Mesothelial cell of epicardium (in vitro differentiated cells): ENCODE measurements at regions not wholly inside any gene's neighbourhood (a gene's known extent, or its start where the extent isn't known, plus 50 kb on each side); places are given as distances from the start of the nearest gene placed in this dataset.

Experiments used
- DNase-seq, 2 experiments: peaks; one replicate each; pipeline ENCODE4 v3.0.0; 2021; ENCODE audit warnings: low spot score in 2 of 2; ENCODE audit not compliant: unreplicated experiment in 2 of 2
- H3K27ac Mint-ChIP-seq: 2 replicates; pipeline ENCODE4 v1.8.0; 2021; ENCODE audit warnings: mixed read lengths
- H3K27me3 Mint-ChIP-seq: 2 replicates; pipeline ENCODE4 v1.8.0; 2021; ENCODE audit warnings: low read depth, mixed read lengths
- H3K36me3 Mint-ChIP-seq: 2 replicates; pipeline ENCODE4 v1.8.0; 2021; ENCODE audit warnings: mixed read lengths
- H3K4me1 Mint-ChIP-seq: 2 replicates; pipeline ENCODE4 v1.8.0; 2021; ENCODE audit warnings: mixed read lengths
- H3K4me3 Mint-ChIP-seq: 2 replicates; pipeline ENCODE4 v1.8.0; 2021; ENCODE audit warnings: mild to moderate bottlenecking, moderate library complexity, mixed read lengths
- H3K9me3 Mint-ChIP-seq: 2 replicates; pipeline ENCODE4 v1.8.0; 2021; ENCODE audit warnings: mixed read lengths
- TF ChIP-seq, protein P1 (sequence below): fragments of 200-600 bp; sonication (generic); IDR thresholded peaks from one replicate; pipeline ENCODE4 v1.5.0; 2021; ENCODE audit warnings: antibody characterized with exemption; ENCODE audit not compliant: unreplicated experiment

- no peak overlapping the region for H3K27ac Mint-ChIP-seq
- peaks cover 15% of the 10 kb centered on the region for H3K4me1 Mint-ChIP-seq
- H3K27me3 Mint-ChIP-seq, result no peaks in the 10 kb centered on the region
- H3K9me3 Mint-ChIP-seq, result no peaks in the 10 kb centered on the region
- no peak overlapping the region for H3K4me3 Mint-ChIP-seq
- H3K36me3 Mint-ChIP-seq, result peaks cover 45% of the 10 kb centered on the region
- TF ChIP-seq, protein P1, sequence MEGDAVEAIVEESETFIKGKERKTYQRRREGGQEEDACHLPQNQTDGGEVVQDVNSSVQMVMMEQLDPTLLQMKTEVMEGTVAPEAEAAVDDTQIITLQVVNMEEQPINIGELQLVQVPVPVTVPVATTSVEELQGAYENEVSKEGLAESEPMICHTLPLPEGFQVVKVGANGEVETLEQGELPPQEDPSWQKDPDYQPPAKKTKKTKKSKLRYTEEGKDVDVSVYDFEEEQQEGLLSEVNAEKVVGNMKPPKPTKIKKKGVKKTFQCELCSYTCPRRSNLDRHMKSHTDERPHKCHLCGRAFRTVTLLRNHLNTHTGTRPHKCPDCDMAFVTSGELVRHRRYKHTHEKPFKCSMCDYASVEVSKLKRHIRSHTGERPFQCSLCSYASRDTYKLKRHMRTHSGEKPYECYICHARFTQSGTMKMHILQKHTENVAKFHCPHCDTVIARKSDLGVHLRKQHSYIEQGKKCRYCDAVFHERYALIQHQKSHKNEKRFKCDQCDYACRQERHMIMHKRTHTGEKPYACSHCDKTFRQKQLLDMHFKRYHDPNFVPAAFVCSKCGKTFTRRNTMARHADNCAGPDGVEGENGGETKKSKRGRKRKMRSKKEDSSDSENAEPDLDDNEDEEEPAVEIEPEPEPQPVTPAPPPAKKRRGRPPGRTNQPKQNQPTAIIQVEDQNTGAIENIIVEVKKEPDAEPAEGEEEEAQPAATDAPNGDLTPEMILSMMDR, result no peak
- DNase-seq, result no peak
These were observed 50.2 kb downstream of the ZZZ3 start for GRCh38 chr1:77632216-77632615.

DNA sequence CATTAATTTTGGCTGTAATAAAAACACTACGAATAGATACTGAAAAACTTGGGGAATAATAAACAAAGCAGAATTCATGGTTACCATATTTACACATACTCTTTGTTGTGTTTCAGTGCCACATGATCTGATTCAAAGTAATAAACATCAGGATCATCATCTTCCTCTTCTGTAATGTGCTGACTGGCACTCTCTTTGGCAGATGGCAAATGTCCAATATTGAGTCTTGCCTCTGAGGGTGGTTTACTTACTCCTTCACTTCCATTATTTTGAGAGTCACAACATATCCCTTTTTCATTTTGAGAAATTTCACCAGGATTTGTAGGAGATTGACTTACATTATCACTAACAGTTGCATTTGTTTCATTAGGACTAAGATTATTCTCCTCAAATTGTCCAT, 50.7 kb downstream of the ZZZ3 start:
- Mint-ChIP-seq H3K4me1 (peaks cover 15% of the 10 kb centered on the region), H3K27me3 (no peaks in the 10 kb centered on the region), H3K9me3 (peaks cover under 1% of the 10 kb centered on the region), H3K36me3 (peaks cover 48% of the 10 kb centered on the region), H3K4me3 (no peak overlapping the region), H3K27ac (no peak overlapping the region)
- TF ChIP-seq, protein P1, result no peak
- DNase-seq, result no peak

- TF ChIP-seq, protein P1, result no peak
- peaks cover 5% of the 10 kb centered on the region for H3K9me3 Mint-ChIP-seq
- H3K27ac Mint-ChIP-seq, result no peak overlapping the region
These were observed 51.2 kb downstream of the ZZZ3 start for GRCh38 chr1:77631302-77631701.

GRCh38 chr1:77627978-77628570, 54.4 kb downstream of the ZZZ3 start:
- Mint-ChIP-seq H3K9me3 (peaks cover 6% of the 10 kb centered on the region), H3K27ac (no peak overlapping the region), H3K4me3 (no peak overlapping the region), H3K27me3 (no peaks in the 10 kb centered on the region), H3K4me1 (peaks cover 15% of the 10 kb centered on the region), H3K36me3 (peaks cover 57% of the 10 kb centered on the region)
- TF ChIP-seq, protein P1, result no peak
- no peak for DNase-seq

More at GRCh38 chr1:77631302-77631701, 51.2 kb downstream of the ZZZ3 start:
- peaks cover 15% of the 10 kb centered on the region for H3K4me1 Mint-ChIP-seq
- peaks cover 53% of the 10 kb centered on the region for H3K36me3 Mint-ChIP-seq
- no peak overlapping the region for H3K4me3 Mint-ChIP-seq
- no peak for DNase-seq
- H3K27me3 Mint-ChIP-seq, result no peaks in the 10 kb centered on the region

DNA sequence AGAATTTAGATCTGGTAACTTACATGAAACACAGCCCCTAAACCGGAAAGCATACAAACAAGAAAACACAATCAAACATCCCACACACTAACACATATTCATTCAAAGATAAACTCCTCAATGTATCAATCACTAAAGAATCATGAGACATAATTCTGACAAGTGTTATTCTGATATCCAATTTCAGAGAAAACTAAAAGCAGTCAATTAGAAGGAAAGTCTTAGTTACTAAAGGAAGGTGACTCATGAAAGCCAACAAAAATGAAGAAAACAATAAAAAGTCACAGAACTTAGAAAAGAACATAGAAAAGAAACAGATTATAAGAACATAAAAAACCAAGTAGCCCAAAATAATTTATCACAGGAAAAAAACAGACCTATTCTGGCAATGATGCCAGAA, 57.2 kb downstream of the ZZZ3 start:
- H3K27ac Mint-ChIP-seq, result no peak overlapping the region
- no peaks in the 10 kb centered on the region for H3K27me3 Mint-ChIP-seq
- no peak overlapping the region for H3K4me3 Mint-ChIP-seq
- H3K36me3 Mint-ChIP-seq, result peaks cover 43% of the 10 kb centered on the region
- H3K4me1 Mint-ChIP-seq, result peaks cover 10% of the 10 kb centered on the region
- TF ChIP-seq, protein P1, result no peak
- H3K9me3 Mint-ChIP-seq, result peaks cover 6% of the 10 kb centered on the region
- DNase-seq, result no peak

DNA sequence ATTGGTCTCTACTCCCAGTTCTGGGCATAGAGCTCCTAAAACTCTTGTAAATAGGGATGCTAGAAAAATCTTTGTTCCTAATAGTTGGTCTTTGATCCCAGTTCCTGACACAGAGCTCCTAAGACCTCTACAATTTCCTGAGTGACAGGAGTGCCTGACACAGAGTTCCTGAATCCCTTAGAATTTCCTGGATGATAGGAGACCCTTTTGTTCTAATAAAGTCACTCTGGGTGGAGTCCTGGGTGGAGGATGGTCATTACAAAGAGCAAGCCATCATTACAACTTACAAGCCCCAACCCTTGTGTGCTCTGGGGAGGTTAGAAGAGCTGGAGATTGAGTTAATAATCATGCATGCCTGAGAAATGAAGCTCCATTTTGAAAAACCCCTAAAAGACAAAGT, 58.4 kb downstream of the ZZZ3 start:
- DNase-seq, result no peak
- no peak overlapping the region for H3K27ac Mint-ChIP-seq
- H3K27me3 Mint-ChIP-seq, result no peaks in the 10 kb centered on the region
- H3K4me1 Mint-ChIP-seq, result peaks cover 10% of the 10 kb centered on the region
- no peak overlapping the region for H3K4me3 Mint-ChIP-seq
- peaks cover 6% of the 10 kb centered on the region for H3K9me3 Mint-ChIP-seq
- peaks cover 43% of the 10 kb centered on the region for H3K36me3 Mint-ChIP-seq
- TF ChIP-seq, protein P1, result no peak
